GM21390 (cell line): ENCODE measurements at regions not wholly inside any gene's neighbourhood (a gene's known extent, or its start where the extent isn't known, plus 50 kb on each side); places are given as distances from the start of the nearest gene placed in this dataset.

Experiments
- ATAC-seq: cut with Tn5 transposase; IDR thresholded peaks from one replicate; pipeline ENCODE4 v1.9.1; 2021; ENCODE audit not compliant: unreplicated experiment

- no peak for ATAC-seq
Measured at GRCh38 chr15:92304223-92304975, 89.3 kb upstream of the ST8SIA2 start.

- no peak for ATAC-seq
Measured at GRCh38 chr15:92305343-92305742, 88.3 kb upstream of the ST8SIA2 start.

GRCh38 chr15:92306663-92307062, 87.0 kb upstream of the ST8SIA2 start:
- no peak for ATAC-seq

- no peak for ATAC-seq
Measured at GRCh38 chr15:92315144-92315543, 78.5 kb upstream of the ST8SIA2 start.

- no peak for ATAC-seq
Measured at GRCh38 chr15:92315595-92316211, 78.0 kb upstream of the ST8SIA2 start.

DNA sequence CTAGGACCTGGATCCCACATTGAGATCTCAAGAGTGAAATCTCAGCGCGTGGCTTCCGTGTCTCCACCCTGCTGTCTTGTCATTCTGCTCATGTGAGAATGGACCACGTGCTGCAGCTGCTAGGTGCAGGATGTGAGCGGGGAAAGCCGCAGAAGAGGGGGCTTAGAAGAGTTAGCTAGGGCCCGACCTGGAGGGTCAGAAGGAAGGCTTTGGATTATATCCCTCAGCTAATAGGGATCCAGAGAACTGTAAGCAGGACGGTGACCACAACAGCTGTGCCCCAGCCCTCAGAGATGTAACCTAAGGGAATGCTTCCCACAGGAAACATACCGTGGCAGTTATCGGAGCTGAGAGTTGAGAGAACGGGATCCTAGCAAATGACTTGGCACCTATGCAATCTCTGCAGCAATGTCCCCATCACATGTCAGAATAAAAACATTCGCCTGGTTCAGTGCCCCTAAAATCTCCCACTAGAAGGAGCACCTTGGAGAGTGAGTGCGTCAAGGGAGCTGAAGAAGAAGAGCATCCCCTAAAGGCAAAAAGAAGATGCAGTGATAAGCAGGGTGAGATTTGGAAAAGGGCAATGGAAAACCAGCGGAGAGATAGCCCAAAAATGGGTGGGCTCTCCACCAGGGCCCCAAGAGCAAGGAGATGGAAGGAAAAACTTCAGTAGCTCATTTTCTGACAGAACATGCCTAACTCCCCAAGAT, 76.9 kb upstream of the ST8SIA2 start:
- ATAC-seq = no peak

- ATAC-seq = no peak
Measured at GRCh38 chr15:92320012-92320699, 73.5 kb upstream of the ST8SIA2 start.

GRCh38 chr15:92322566-92323355, 70.9 kb upstream of the ST8SIA2 start:
- ATAC-seq = no peak

DNA sequence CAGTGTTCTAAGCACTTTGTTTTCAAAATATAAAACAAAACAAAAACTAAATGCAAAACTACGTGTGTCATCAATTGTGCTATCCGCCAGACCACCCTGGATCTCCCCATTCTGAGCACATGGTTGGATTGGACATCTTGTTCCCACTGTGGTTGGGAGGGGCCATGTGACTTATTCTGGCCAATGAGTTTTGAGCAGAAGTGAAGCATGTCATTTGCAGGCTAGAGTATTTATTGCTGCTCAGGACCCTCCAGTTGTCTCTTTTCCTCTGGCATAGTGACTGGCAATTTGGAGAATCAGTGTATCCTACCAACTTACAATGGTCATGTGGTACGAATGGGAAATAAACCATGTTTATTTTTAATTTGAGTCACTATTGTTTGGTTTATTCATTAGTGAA, 70.2 kb upstream of the ST8SIA2 start:
- ATAC-seq = no peak

DNA sequence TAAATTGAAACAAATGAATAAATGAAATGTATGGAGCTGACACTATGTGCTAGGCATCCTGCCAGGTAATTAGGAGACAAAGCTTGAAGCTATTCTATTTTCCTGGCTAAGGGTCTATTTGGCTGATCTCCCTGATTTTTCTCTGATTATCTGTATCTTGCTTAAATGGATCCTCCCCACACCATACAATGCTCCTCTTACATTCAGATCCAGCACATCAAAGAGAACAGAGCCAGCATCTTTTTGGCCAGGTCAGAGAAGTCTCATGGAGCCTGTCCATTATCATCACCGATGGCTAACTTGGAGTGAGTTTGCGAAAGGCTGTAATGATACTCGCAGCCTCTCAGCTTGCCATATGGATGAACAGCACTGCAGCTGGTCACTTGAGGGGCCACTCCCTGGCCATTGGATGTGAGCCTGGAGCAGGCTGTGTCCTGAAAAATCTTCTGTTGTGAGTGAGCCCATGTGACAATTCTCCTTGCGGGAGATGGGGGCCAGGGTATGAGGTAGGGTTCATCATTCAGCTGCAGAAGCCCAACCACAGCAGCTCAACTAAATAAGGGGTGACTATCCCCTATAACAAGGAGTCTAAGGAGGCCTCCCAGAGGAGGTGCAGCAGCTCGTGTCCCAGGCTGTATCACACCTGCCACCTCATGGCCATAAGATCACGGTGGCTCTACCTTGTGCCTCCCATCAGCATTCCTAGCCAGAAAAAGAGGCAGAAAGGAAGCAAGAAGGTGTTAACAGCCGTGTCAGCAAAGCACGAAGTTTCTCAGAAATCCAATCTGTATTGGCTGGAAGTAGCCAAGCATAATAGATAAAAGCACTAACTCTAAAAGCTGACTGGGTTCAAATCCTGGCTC, 69.3 kb upstream of the ST8SIA2 start:
- ATAC-seq = no peak

- ATAC-seq = no peak
Measured at GRCh38 chr15:92326236-92326635, 67.4 kb upstream of the ST8SIA2 start.

GRCh38 chr15:92327033-92327432, 66.6 kb upstream of the ST8SIA2 start:
- no peak for ATAC-seq

DNA sequence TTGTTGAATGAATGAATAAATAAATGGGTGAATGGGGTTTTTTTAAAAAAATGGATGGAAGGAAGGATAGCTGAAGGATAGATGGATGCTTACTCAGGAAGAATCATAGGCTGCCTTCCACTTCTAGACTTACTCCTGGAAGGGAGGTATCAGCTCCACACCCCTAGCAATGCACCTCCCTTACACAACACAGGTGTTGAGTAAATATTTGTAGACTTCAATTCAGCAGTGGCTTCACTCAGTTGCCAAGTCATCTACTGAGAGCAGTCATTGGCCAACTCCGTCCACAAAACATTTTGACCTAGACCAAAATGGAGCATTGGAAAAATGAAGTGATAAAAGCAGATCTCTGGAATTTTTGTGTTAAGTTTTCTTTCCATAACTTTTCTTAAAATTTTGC, 65.5 kb upstream of the ST8SIA2 start:
- no peak for ATAC-seq

DNA sequence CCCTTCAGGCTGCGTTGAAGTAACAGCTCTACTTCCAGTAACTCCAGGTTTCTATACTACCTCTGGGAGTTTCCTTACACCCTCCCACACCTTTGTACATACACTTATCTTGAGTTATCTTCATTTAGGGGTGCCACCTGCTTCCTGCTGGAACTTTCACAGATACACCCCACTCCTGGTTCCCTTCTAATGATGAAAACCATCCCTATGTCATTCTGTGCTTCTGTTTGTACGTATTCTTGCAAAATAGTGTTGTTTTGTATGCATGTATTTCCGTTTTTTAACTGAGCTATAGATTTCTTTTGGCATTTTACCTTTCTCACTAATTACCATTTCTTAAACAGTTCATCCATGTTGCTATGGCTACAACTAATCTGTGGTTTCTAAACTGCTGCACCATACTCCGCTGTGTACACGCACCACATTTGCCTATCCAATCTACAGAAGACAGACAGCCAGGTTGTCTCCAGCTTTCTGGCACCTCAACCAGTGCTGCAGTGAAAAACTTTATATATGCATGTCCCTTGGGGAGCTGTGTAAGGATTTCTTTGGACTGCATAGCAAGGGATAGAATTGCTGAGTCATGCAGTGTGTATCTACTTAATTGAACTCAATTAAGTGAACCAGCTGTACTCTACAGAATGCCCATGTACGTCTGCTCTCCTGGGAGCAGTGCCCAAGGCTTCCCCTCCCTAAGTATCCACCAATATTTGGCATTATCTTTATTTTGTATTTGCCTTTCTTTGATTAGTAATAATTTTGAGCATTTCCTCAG, 61.4 kb upstream of the ST8SIA2 start:
- no peak for ATAC-seq

DNA sequence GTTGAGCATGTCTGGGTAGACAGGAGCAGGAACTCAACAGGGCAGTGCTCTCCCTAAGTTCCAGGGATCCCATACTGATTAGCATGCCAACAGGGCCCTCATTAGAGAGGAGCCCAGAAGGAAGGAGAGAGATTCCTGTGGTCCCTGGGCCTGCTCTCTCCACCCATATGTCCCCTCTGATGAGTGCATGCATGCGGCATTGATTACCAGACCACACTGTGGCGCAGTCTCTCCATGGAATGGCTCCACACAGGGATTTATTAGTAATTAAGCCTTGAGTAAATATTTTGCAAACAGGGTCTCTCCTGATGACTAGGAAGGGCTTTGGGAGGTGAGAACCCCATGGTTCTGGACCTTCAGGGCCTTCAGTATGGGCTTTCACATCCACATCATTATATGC, 60.0 kb upstream of the ST8SIA2 start:
- no peak for ATAC-seq

DNA sequence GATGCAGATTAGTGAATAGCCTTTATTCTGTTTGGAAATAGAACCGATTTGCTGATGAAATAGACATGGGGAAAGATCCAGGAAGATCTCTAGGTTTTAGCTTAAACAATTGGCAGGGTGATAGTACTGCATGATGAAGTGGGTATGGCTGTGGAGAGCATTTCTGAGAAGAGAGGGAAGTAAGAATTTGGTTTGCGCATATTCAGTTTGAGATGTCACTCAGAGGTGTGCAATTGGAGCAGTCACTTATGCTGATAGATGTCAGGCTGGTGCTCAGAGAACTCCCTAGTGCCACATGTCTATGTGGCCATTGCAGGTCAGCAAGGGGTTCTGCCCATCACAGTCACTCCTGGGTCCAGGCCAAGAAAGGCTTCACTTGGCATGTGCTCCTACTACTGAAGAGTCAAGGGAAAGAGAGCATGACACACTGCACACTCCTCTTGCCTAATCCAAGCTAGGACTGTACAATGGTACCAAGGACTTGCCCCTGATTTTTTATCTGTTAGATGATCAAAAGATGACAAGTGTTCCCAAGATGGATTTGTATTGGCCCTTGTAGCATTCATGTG, 57.2 kb upstream of the ST8SIA2 start:
- ATAC-seq = no peak

GRCh38 chr15:92339361-92339760, 54.3 kb upstream of the ST8SIA2 start:
- no peak for ATAC-seq
